K562 (cell line): ENCODE measurements at regions not wholly inside any gene's neighbourhood (a gene's known extent, or its start where the extent isn't known, plus 50 kb on each side); places are given as distances from the start of the nearest gene placed in this dataset.

Experiments used
- CSDE1 ChIP-seq, 2 experiments: fragments of 450-650 bp; IDR thresholded peaks; 2 replicates each; pipeline ENCODE4 v1.6.1; 2016; ENCODE audit warnings: mild to moderate bottlenecking in 1 of 2
- CTBP1 ChIP-seq: fragments of 450-650 bp; IDR thresholded peaks from 2 replicates; pipeline ENCODE4 v1.6.1; 2016; ENCODE audit warnings: borderline replicate concordance
- HNRNPUL1 ChIP-seq: fragments of 200-400 bp; formaldehyde crosslinking; IDR thresholded peaks from 2 replicates; pipeline ENCODE4 v1.6.1; 2017; ENCODE audit warnings: low read length
- MTA3 ChIP-seq: fragments of 450-650 bp; formaldehyde crosslinking; IDR thresholded peaks from 2 replicates; pipeline ENCODE4 v1.6.1; 2017; ENCODE audit warnings: mild to moderate bottlenecking, borderline replicate concordance
- POLR2G ChIP-seq: fragments of 200-400 bp; formaldehyde crosslinking; IDR thresholded peaks from 2 replicates; pipeline ENCODE4 v1.6.1; 2017; ENCODE audit warnings: low read depth, mild to moderate bottlenecking, antibody characterized with exemption, low read length, moderate library complexity
- SMARCC2 ChIP-seq: fragments of 450-650 bp; IDR thresholded peaks from 2 replicates; pipeline ENCODE4 v1.6.1; 2017; ENCODE audit warnings: antibody characterized with exemption, moderate library complexity, mild to moderate bottlenecking, low read depth
- SRF ChIP-seq, 2 experiments: fragments of 250-450, 450-650 bp in 1 of 2; sonication (Bioruptor Pico) in 1 of 2; sonication (generic) in 1 of 2; formaldehyde crosslinking; IDR thresholded peaks; 2 replicates each; pipeline versions ENCODE4 v1.5.0 to v1.5.1; 2020 to 2022; ENCODE audit warnings: mild to moderate bottlenecking in 1 of 2, missing genetic modification reagents in 1 of 2
- ZEB2 ChIP-seq: fragments of 450-650 bp; IDR thresholded peaks from 2 replicates; pipeline ENCODE4 v1.6.1; 2016
- ZKSCAN8 ChIP-seq: fragments of 200-800 bp; sonication (Bioruptor generic); IDR thresholded peaks from 2 replicates; pipeline ENCODE4 v1.6.1; 2016; ENCODE audit warnings: missing genetic modification characterization, missing compliant biosample characterization
- ZNF384 ChIP-seq: IDR thresholded peaks from 2 replicates; pipeline ENCODE4 v1.6.1; 2012; ENCODE audit warnings: low read depth, low read length, improper control_type of control experiment
- ZNF41 ChIP-seq: fragments of 250-450 bp; sonication (Bioruptor Pico); conservative IDR thresholded peaks from 2 replicates; pipeline ENCODE4 v1.4.0; 2020; ENCODE audit warnings: mild to moderate bottlenecking
- TF ChIP-seq, protein P1 (sequence below), 2 experiments: fragments of 450-650 bp; formaldehyde crosslinking in 1 of 2; IDR thresholded peaks; 2 replicates each; pipeline versions ENCODE4 v1.4.0 to v1.6.1; 2014 to 2020; ENCODE audit warnings: mild to moderate bottlenecking in 2 of 2, borderline replicate concordance in 1 of 2, low read depth in 1 of 2
- TF ChIP-seq, protein P2 (sequence below): fragments of 450-650 bp; IDR thresholded peaks from 2 replicates; pipeline ENCODE4 v1.6.1; 2016
- TF ChIP-seq, protein P3 (sequence below), 3 experiments: fragments of 200-800 bp in 1 of 3; sonication (Bioruptor generic) in 1 of 3; sonication (generic) in 1 of 3; formaldehyde crosslinking in 1 of 3; IDR thresholded peaks; 2 replicates each; pipeline versions ENCODE4 v1.6.1 to v1.8.0; 2016 to 2022; ENCODE audit warnings: mild to moderate bottlenecking in 2 of 3, missing compliant biosample characterization in 2 of 3, missing genetic modification characterization in 2 of 3, missing genetic modification reagents in 1 of 3

DNA sequence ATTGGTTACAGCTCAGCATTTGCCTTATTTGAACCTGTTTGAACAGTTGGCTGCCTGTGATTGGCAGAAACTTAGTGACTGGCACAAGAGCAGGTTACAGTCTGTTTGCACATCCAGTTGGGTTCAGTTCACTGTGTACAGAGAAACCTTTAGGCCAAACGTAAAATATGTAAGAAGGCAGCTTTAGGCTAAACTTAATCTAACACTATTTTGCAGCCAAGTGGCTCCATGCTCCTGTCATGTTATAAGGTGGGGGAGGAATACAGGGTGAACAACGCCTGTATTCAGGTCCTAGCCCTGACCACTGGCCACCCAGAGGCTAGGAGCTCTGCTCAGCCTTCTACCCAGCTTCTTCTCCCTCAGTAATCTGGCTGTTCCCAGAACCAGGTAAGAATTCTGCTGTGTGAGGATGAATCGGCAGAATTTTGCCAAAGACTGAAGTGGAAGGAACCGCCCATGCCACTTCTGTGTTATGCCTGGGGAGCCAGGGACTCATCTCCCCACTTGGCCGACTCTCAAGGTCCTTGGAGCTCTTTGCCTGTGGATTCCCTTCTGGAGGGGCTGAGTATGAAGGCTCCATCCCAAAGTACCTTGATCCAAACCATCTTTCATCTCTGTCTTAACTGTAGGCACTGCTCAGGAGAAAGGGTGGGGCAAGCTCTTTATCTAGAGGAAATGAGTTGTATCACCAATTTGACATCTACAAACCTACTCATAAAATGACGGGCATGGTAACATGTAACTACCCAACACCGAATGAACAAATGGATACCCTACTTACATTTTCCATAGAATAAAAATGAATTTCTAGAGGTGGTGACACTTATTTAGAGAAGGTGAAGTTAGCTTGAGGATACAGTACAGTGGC lies 164.4 kb upstream of the NAMPT start (continued):
- peak in 1 of 2 experiments; percentile 39; a peak in 1 of 4 replicates for TF ChIP-seq CSDE1 (IDR thresholded peaks at IDR 0.05)
- TF ChIP-seq HNRNPUL1, result 0 out of 2 replicates have a peak, but pooled peaks have one; percentile 69
- peak; percentile 17; the same call in 1 of the 2 replicates for TF ChIP-seq ZKSCAN8 (CRISPR knock-in tag)
- TF ChIP-seq, protein P1, sequence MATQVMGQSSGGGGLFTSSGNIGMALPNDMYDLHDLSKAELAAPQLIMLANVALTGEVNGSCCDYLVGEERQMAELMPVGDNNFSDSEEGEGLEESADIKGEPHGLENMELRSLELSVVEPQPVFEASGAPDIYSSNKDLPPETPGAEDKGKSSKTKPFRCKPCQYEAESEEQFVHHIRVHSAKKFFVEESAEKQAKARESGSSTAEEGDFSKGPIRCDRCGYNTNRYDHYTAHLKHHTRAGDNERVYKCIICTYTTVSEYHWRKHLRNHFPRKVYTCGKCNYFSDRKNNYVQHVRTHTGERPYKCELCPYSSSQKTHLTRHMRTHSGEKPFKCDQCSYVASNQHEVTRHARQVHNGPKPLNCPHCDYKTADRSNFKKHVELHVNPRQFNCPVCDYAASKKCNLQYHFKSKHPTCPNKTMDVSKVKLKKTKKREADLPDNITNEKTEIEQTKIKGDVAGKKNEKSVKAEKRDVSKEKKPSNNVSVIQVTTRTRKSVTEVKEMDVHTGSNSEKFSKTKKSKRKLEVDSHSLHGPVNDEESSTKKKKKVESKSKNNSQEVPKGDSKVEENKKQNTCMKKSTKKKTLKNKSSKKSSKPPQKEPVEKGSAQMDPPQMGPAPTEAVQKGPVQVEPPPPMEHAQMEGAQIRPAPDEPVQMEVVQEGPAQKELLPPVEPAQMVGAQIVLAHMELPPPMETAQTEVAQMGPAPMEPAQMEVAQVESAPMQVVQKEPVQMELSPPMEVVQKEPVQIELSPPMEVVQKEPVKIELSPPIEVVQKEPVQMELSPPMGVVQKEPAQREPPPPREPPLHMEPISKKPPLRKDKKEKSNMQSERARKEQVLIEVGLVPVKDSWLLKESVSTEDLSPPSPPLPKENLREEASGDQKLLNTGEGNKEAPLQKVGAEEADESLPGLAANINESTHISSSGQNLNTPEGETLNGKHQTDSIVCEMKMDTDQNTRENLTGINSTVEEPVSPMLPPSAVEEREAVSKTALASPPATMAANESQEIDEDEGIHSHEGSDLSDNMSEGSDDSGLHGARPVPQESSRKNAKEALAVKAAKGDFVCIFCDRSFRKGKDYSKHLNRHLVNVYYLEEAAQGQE (IDR thresholded peaks at IDR 0.05; ENCODE audit: borderline replicate concordance), result peak; percentile 45; the same call in 1 of the 2 replicates
- TF ChIP-seq, protein P1 (CRISPR knock-in tag; IDR thresholded peaks at IDR 0.05; ENCODE audit: low read depth), result no peak
- TF ChIP-seq ZNF384, result no peak
- TF ChIP-seq, protein P2, sequence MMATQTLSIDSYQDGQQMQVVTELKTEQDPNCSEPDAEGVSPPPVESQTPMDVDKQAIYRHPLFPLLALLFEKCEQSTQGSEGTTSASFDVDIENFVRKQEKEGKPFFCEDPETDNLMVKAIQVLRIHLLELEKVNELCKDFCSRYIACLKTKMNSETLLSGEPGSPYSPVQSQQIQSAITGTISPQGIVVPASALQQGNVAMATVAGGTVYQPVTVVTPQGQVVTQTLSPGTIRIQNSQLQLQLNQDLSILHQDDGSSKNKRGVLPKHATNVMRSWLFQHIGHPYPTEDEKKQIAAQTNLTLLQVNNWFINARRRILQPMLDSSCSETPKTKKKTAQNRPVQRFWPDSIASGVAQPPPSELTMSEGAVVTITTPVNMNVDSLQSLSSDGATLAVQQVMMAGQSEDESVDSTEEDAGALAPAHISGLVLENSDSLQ, result peak; percentile 57
- TF ChIP-seq SRF (CRISPR knock-in tag; IDR thresholded peaks at IDR 0.05), result 0 out of 4 replicates have a peak, but pooled peaks of 1 of the 2 experiments have one; percentile 50
- TF ChIP-seq, protein P3, sequence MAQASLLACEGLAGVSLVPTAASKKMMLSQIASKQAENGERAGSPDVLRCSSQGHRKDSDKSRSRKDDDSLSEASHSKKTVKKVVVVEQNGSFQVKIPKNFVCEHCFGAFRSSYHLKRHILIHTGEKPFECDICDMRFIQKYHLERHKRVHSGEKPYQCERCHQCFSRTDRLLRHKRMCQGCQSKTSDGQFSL (CRISPR knock-in tag; IDR thresholded peaks at IDR 0.05), result no peak
- TF ChIP-seq, protein P3 (tag; IDR thresholded peaks at IDR 0.05), result 0 out of 4 replicates have a peak, but pooled peaks of 1 of the 2 experiments have one; percentile 14
- peak; percentile 93 for TF ChIP-seq ZEB2
- 0 out of 2 replicates have a peak, but pooled peaks have one; percentile 36 for TF ChIP-seq ZNF41 (CRISPR knock-in tag)
- TF ChIP-seq CTBP1, result peak; percentile 95
- peak; percentile 93 for TF ChIP-seq MTA3
- TF ChIP-seq SMARCC2, result peak; percentile 81; the same call in 1 of the 2 replicates
- 0 out of 2 replicates have a peak, but pooled peaks have one; percentile 19 for TF ChIP-seq POLR2G
